Kasumi-1 (cell line): ENCODE measurements at regions not wholly inside any gene's neighbourhood (a gene's known extent, or its start where the extent isn't known, plus 50 kb on each side); places are given as distances from the start of the nearest gene placed in this dataset.
A peak's percentile ranks its signal among the peaks of the same experiment; 100 is the strongest.

Experiments used
- DNase-seq, 2 experiments: peaks; one replicate each; lab custom pipeline; 2025; lab: John Stamatoyannopoulos, UW

GRCh38 chr10:123573236-123574108 lies 92.7 kb upstream of the GPR26 start:
- DNase-seq = peak; percentile 54 to 57

- no peak for DNase-seq
Observed at GRCh38 chr10:123574109-123574698, 92.0 kb upstream of the GPR26 start.

GRCh38 chr10:123575105-123575504 lies 91.0 kb upstream of the GPR26 start:
- no peak for DNase-seq

- DNase-seq = no peak
Observed at GRCh38 chr10:123576706-123577105, 89.4 kb upstream of the GPR26 start.

GRCh38 chr10:123577921-123578461 lies 88.2 kb upstream of the GPR26 start:
- no peak for DNase-seq

GRCh38 chr10:123578721-123579120 lies 87.4 kb upstream of the GPR26 start:
- no peak for DNase-seq

GRCh38 chr10:123579675-123580074 lies 86.5 kb upstream of the GPR26 start:
- DNase-seq = no peak

GRCh38 chr10:123580426-123580825 lies 85.7 kb upstream of the GPR26 start:
- DNase-seq = no peak

- no peak for DNase-seq
Observed at GRCh38 chr10:123581656-123582055, 84.5 kb upstream of the GPR26 start.

GRCh38 chr10:123582084-123582989 lies 83.8 kb upstream of the GPR26 start:
- DNase-seq = peak; percentile 79 to 94

- DNase-seq = peak; percentile 50 to 56
Observed at GRCh38 chr10:123583639-123584418, 82.3 kb upstream of the GPR26 start.

- no peak for DNase-seq
Observed at GRCh38 chr10:123584419-123584775, 81.8 kb upstream of the GPR26 start.

- DNase-seq = no peak
Observed at GRCh38 chr10:123585477-123586445, 80.4 kb upstream of the GPR26 start.

GRCh38 chr10:123587110-123587509 lies 79.0 kb upstream of the GPR26 start:
- DNase-seq = no peak

GRCh38 chr10:123588386-123588914 lies 77.7 kb upstream of the GPR26 start:
- no peak for DNase-seq

- DNase-seq = no peak
Observed at GRCh38 chr10:123595661-123596060, 70.5 kb upstream of the GPR26 start.

- no peak for DNase-seq
Observed at GRCh38 chr10:123597676-123598075, 68.5 kb upstream of the GPR26 start.

GRCh38 chr10:123599366-123599849 lies 66.7 kb upstream of the GPR26 start:
- no peak for DNase-seq

- no peak for DNase-seq
Observed at GRCh38 chr10:123600177-123600576, 66.0 kb upstream of the GPR26 start.

- no peak for DNase-seq
Observed at GRCh38 chr10:123603130-123603529, 63.0 kb upstream of the GPR26 start.
